Psoas muscle (tissue), 7 donors: ENCODE measurements at regions not wholly inside any gene's neighbourhood (a gene's known extent, or its start where the extent isn't known, plus 50 kb on each side); places are given as distances from the start of the nearest gene placed in this dataset.

Experiments
- ATAC-seq, 4 donors: fragments of 200-7000 bp; cut with Tn5 transposase; one replicate each; pipeline ENCODE4 v1.9.1; 2020; ENCODE audit warnings: moderate library complexity in 3 of 4, mild to moderate bottlenecking in 2 of 4
- DNase-seq, 2 donors: peaks; one replicate each; pipeline ENCODE4 v3.0.0-alpha.2; 2020
- H3K27ac ChIP-seq: fragments of 200-600 bp; one replicate; pipeline ENCODE4 v1.8.0; 2022
- H3K27me3 ChIP-seq, 3 donors: fragments of 200-600 bp in 1 of 3; one replicate each; pipeline versions ENCODE4 v1.6.1 to v1.8.0; 2013 to 2022; ENCODE audit warnings: low read length in 2 of 3, mild to moderate bottlenecking in 2 of 3, moderate library complexity in 1 of 3; ENCODE audit not compliant: insufficient read depth in 3 of 3
- H3K36me3 ChIP-seq, 2 donors: fragments of 200-600 bp in 1 of 2; one replicate each; pipeline versions ENCODE4 v1.6.1 to v1.8.0; 2013 to 2022; ENCODE audit warnings: low read depth in 1 of 2, mild to moderate bottlenecking in 1 of 2, moderate library complexity in 1 of 2; ENCODE audit not compliant: insufficient read depth in 1 of 2
- H3K4me1 ChIP-seq: fragments of 200-600 bp; one replicate; pipeline ENCODE4 v1.8.0; 2022
- H3K4me3 ChIP-seq: fragments of 200-600 bp; one replicate; pipeline ENCODE4 v1.8.0; 2022; ENCODE audit warnings: mild to moderate bottlenecking
- H3K9me3 ChIP-seq: fragments of 200-600 bp; one replicate; pipeline ENCODE4 v1.8.0; 2022
- CTCF ChIP-seq: fragments of 200-600 bp; IDR thresholded peaks from one replicate; pipeline ENCODE4 v1.8.0; 2022; ENCODE audit warnings: antibody characterized with exemption
- WGBS, 3 donors: extraction: QIAGEN DNeasy Blood & Tissue Kit; methylation state at CpG; one replicate each; pipeline versions ENCODE4 v1.1.6 to v1.1.7; 2013; 5-methylcytosine and 5-hydroxymethylcytosine counted together
- intact Hi-C, 2 donors: fragments of 100-400 bp; cut with DNase I; formaldehyde crosslinking; loops; one replicate each; pipeline versions ENCODE4 v1.11.0 to v1.14.2; 2022
- donor health status: healthy with polysubstance abuse.
- donor health status: DM: no; HTN: no; CAD: no; lungs with moderate emphysema.
- donor health status: Bipolar disorder and iron deficiency.
- donor health status: healthy.
- donor health status: DM: yes; HTN: yes; CAD: no.
- donor health status: DM: no; HTN: no; CAD: no.
- donor health status: DM: yes; HTN: yes; CAD: no.

DNA sequence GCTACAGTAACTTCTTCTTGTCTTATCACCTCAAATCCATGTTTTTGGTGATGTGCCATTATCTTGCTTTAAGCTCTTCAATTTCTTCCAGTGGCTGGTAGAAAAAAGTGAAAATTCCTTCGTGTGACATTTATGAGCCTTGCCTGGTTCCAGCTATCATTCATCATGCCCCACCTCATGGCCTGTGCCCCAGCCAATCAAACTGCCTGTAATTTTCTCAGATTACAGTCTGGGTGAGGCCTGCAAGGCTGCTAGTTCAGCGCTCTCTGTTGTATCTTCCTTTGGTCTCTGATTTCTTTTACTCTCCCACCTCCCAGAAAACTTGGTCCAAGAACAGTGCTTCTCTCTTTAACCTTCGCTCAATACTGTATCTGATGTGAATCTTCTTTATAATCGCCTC lies 249.3 kb upstream of the ZNF717 start:
- Histone ChIP-seq H3K27me3 (no peaks in the 10 kb centered on the region), H3K27ac (no peak overlapping the region), H3K36me3 (no peaks in the 10 kb centered on the region), H3K9me3 (no peaks in the 10 kb centered on the region), H3K4me1 (no peaks in the 10 kb centered on the region), H3K4me3 (no peak overlapping the region)
- ATAC-seq (no peak), DNase-seq (no peak)
- 59 to 62% (median 62%) methylated on average over 4 of the region's 4 CpGs for WGBS, 3 donors
- intact Hi-C loops = no loop called here
- no peak for TF ChIP-seq CTCF

- Histone ChIP-seq H3K9me3 (no peaks in the 10 kb centered on the region), H3K36me3 (no peaks in the 10 kb centered on the region), H3K4me3 (no peak overlapping the region), H3K4me1 (no peaks in the 10 kb centered on the region), H3K27ac (no peak overlapping the region), H3K27me3 (no peaks in the 10 kb centered on the region)
- ATAC-seq = no peak
- no peak for DNase-seq
- intact Hi-C loops = no loop called here
- TF ChIP-seq CTCF = no peak
- 75 to 97% (median 94%) methylated on average over 2 of the region's 2 CpGs for WGBS, 3 donors
These were observed 249.8 kb upstream of the ZNF717 start for GRCh38 chr3:76035117-76035516.

DNA sequence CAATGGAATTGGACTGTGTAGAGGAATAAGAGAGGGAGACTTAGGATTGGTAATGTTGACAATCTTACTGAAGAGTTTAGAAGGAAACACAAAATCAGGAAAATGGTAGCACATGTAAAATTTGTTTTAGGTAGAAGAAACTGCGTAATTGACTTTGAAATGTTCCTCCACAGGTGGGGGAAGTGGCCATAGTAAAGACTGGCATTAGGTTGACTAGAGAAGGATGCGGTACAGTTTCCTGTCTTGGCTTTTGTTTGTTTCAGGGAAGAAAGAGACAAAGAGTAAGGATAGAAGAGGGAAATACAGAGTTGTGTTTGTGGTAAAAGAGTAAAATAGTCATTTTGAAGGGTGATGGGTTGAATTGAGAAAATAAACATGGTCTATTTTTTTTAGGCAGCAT lies 253.6 kb upstream of the ZNF717 start:
- Histone ChIP-seq H3K4me1 (no peaks in the 10 kb centered on the region), H3K27me3 (no peaks in the 10 kb centered on the region), H3K36me3 (no peaks in the 10 kb centered on the region), H3K9me3 (no peaks in the 10 kb centered on the region), H3K4me3 (no peak overlapping the region), H3K27ac (no peak overlapping the region)
- intact Hi-C loops = no loop called here
- no peak for TF ChIP-seq CTCF
- 50 to 60% (median 58%) methylated on average over 2 of the region's 2 CpGs for WGBS, 3 donors
- ATAC-seq (no peak), DNase-seq (no peak)

DNA sequence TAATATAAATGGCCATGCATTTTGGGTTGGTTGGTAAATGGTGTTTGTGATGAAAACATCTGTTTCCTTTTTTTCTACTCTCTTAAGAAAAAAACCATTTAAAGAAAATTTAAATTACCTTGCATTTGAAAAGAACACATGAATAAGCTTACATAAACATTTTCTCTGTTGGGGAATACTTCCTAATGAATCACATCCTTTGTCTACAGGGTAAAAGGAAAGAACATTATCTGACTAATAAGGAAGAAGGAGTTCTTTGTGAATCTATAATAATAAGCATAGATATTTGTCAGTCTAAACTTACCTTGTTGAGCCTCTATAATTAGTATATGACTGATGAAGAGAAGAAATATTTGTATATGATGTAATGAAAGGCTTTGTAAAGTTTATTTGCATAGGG lies 254.1 kb upstream of the ZNF717 start:
- no peak for ATAC-seq
- intact Hi-C loops = no loop called here
- TF ChIP-seq CTCF = no peak
- Histone ChIP-seq H3K27ac (no peak overlapping the region), H3K27me3 (no peaks in the 10 kb centered on the region), H3K4me3 (no peak overlapping the region), H3K36me3 (no peaks in the 10 kb centered on the region), H3K4me1 (no peaks in the 10 kb centered on the region), H3K9me3 (no peaks in the 10 kb centered on the region)
- no peak for DNase-seq

DNA sequence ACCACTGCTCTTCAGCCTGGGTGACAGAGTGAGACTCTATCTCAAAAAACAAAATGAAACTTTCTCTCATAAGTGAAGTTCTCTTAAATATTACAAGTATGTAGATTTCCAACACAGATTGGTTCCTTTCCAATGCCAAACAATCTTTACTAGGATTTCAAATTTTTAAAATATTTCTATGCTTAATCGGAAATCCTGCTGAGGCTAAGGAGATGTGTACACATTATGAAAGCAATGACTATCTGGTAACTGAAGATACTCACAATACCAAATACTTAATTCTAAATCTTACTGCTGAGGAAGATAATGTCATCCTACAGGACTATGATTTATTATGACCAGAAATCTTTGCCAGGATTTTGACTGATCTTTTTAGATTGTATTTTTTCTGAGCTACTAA lies 255.6 kb upstream of the ZNF717 start:
- DNase-seq (no peak), ATAC-seq (no peak)
- 51 to 67% (median 58%) methylated on average over 1 of the region's 1 CpG for WGBS, 3 donors
- H3K36me3 ChIP-seq = no peaks in the 10 kb centered on the region
- H3K4me1 ChIP-seq = no peaks in the 10 kb centered on the region
- no peaks in the 10 kb centered on the region for H3K9me3 ChIP-seq
- H3K4me3 ChIP-seq = no peak overlapping the region
- TF ChIP-seq CTCF = no peak
- H3K27me3 ChIP-seq = no peaks in the 10 kb centered on the region
- H3K27ac ChIP-seq = no peak overlapping the region
- intact Hi-C loops = no loop called here
